H1 (cell line): ENCODE measurements at regions not wholly inside any gene's neighbourhood (a gene's known extent, or its start where the extent isn't known, plus 50 kb on each side); places are given as distances from the start of the nearest gene placed in this dataset.

Experiments used
- CHD2 ChIP-seq: IDR thresholded peaks from 2 replicates; pipeline ENCODE4 v1.6.1; 2012; ENCODE audit warnings: low read length, improper control_type of control experiment
- EP300 ChIP-seq, 2 experiments: IDR thresholded peaks; 1 replicate in 1 of 2; 2 replicates in 1 of 2; pipeline ENCODE4 v1.6.1; 2011 to 2012; ENCODE audit warnings: low read depth in 2 of 2, low read length in 2 of 2, mild to moderate bottlenecking in 2 of 2, borderline replicate concordance in 1 of 2, inconsistent platforms in 1 of 2, moderate library complexity in 1 of 2
- MAFK ChIP-seq: IDR thresholded peaks from 2 replicates; pipeline ENCODE4 v1.6.1; 2012; ENCODE audit warnings: low read depth, mild to moderate bottlenecking, improper control_type of control experiment, low read length
- NANOG ChIP-seq: IDR thresholded peaks from 2 replicates; pipeline ENCODE4 v1.6.1; 2011; ENCODE audit warnings: low read length, low read depth, mild to moderate bottlenecking, inconsistent platforms; ENCODE audit not compliant: insufficient read depth, poor library complexity, severe bottlenecking
- RXRA ChIP-seq: IDR thresholded peaks from 2 replicates; pipeline ENCODE4 v1.6.1; 2011; ENCODE audit warnings: low read depth, mild to moderate bottlenecking, low read length, moderate library complexity; ENCODE audit not compliant: insufficient read depth
- SP2 ChIP-seq: IDR thresholded peaks from 2 replicates; pipeline ENCODE4 v1.6.1; 2012; ENCODE audit warnings: mild to moderate bottlenecking, low read length, inconsistent platforms
- TAF1 ChIP-seq: IDR thresholded peaks from 2 replicates; pipeline ENCODE4 v1.6.1; 2011; ENCODE audit warnings: mild to moderate bottlenecking, low read depth, low read length

- TF ChIP-seq SP2 (no peak), NANOG (no peak), TAF1 (no peak), CHD2 (no peak), MAFK (no peak), RXRA (no peak), EP300 (IDR thresholded peaks at IDR 0.05; ENCODE audit: borderline replicate concordance in 1 of 2, low read depth in 2 of 2, low read length in 2 of 2) (no peak)
These were observed 931.4 kb downstream of the IPMK start (continued) for GRCh38 chr10:57336341-57336740.
